Endothelial cell of umbilical vein (primary cell): ENCODE measurements at regions not wholly inside any gene's neighbourhood (a gene's known extent, or its start where the extent isn't known, plus 50 kb on each side); places are given as distances from the start of the nearest gene placed in this dataset.

Experiments
- BruUV-seq: library from RNA; stranded (reverse); fragments of 400-500 nt; replicated peaks from 2 replicates; lab custom pipeline; 2021; lab: Mats Ljungman, UMichigan
- CTCF ChIA-PET: fragments of 300-600, 350-600 bp; sonication (Branson Sonifier 250); formaldehyde crosslinking; loops from one replicate; lab custom pipeline; 2021; ENCODE audit warnings: antibody characterized with exemption, inconsistent platforms; lab: Charles Lee
- POLR2A ChIA-PET: fragments of 300-600, 350-600 bp; sonication (Branson Sonifier 250); formaldehyde crosslinking; loops from one replicate; lab custom pipeline; 2021; ENCODE audit warnings: antibody characterized with exemption, inconsistent platforms; lab: Charles Lee
- DNase-seq: peaks from one replicate; pipeline ENCODE4 v3.0.0-alpha.2; 2011; ENCODE audit warnings: low read depth, low spot score
- FAIRE-seq: peaks from 2 replicates; lab custom pipeline; 2011; peaks lifted over from hg19 to GRCh38; lab: Jason Lieb, UNC
- H2AFZ ChIP-seq: 2 replicates; pipeline ENCODE4 v1.6.0; 2012; ENCODE audit warnings: low read depth, low read length, control low read depth, inconsistent platforms
- H3K27ac ChIP-seq: 2 replicates; pipeline ENCODE4 v1.5.1; 2011; ENCODE audit warnings: low read depth, mild to moderate bottlenecking, control low read depth, low read length, moderate library complexity; ENCODE audit not compliant: insufficient read depth
- H3K27me3 ChIP-seq, 2 experiments: 2 replicates each; pipeline versions ENCODE4 v1.6.0 to v1.6.1; 2011; ENCODE audit warnings: low read length in 2 of 2, mixed read lengths in 1 of 2; ENCODE audit not compliant: control insufficient read depth in 2 of 2, insufficient read depth in 2 of 2
- H3K36me3 ChIP-seq, 2 experiments: 2 replicates in 1 of 2; 3 replicates in 1 of 2; pipeline ENCODE4 v1.5.1; 2011; ENCODE audit warnings: low read length in 2 of 2, mild to moderate bottlenecking in 1 of 2, moderate library complexity in 1 of 2; ENCODE audit not compliant: control insufficient read depth in 2 of 2, insufficient read depth in 2 of 2; ENCODE audit errors: extremely low read depth in 1 of 2
- H3K4me1 ChIP-seq: 3 replicates; pipeline ENCODE4 v1.5.1; 2011; ENCODE audit warnings: mild to moderate bottlenecking, low read length; ENCODE audit not compliant: control insufficient read depth, insufficient read depth; ENCODE audit errors: extremely low read depth
- H3K4me2 ChIP-seq: 2 replicates; pipeline ENCODE4 v1.6.1; 2011; ENCODE audit warnings: low read length, control low read depth, mixed read lengths; ENCODE audit not compliant: insufficient read depth
- H3K4me3 ChIP-seq, 3 experiments: fragments of 200-600 bp in 1 of 3; sonication (generic), shearing (Covaris generic) in 1 of 3; replicated peaks in 1 of 3; 2 replicates each; pipeline ENCODE4 v1.5.1; 2011 to 2016; ENCODE audit warnings: control low read depth in 3 of 3, low read length in 3 of 3, mild to moderate bottlenecking in 2 of 3, inconsistent platforms in 1 of 3, low read depth in 1 of 3, moderate library complexity in 1 of 3; ENCODE audit not compliant: insufficient read depth in 1 of 3
- H3K79me2 ChIP-seq: 2 replicates; pipeline ENCODE4 v1.6.0; 2012; ENCODE audit warnings: low read length, inconsistent platforms; ENCODE audit not compliant: control insufficient read depth, insufficient read depth
- H3K9ac ChIP-seq: replicated peaks from 2 replicates; pipeline ENCODE3; 2011; ENCODE audit warnings: low read length, control low read depth; ENCODE audit not compliant: insufficient read depth; ENCODE audit errors: extremely low read depth
- H3K9me1 ChIP-seq: replicated peaks from 3 replicates; pipeline ENCODE4 v1.6.0; 2011; ENCODE audit warnings: mild to moderate bottlenecking, low read length; ENCODE audit not compliant: control insufficient read depth, insufficient read depth; ENCODE audit errors: extremely low read depth
- H3K9me3 ChIP-seq: replicated peaks from 2 replicates; pipeline ENCODE4 v1.5.1; 2012; ENCODE audit warnings: low read length, inconsistent platforms; ENCODE audit not compliant: control insufficient read depth, insufficient read depth
- H4K20me1 ChIP-seq: replicated peaks from 2 replicates; pipeline ENCODE3; 2011; ENCODE audit warnings: mild to moderate bottlenecking, low read length; ENCODE audit not compliant: control insufficient read depth, insufficient read depth; ENCODE audit errors: extremely low read depth
- CTCF ChIP-seq, 2 donors: IDR thresholded peaks; 1 replicate in 1 of 2; 2 replicates in 1 of 2; pipeline ENCODE4 v1.5.1; 2011; ENCODE audit warnings: low read length in 2 of 2, mild to moderate bottlenecking in 2 of 2, moderate library complexity in 2 of 2, control low read depth in 1 of 2, inconsistent platforms in 1 of 2, low read depth in 1 of 2; ENCODE audit not compliant: insufficient read depth in 1 of 2; ENCODE audit errors: extremely low read depth in 1 of 2
- EZH2 ChIP-seq: IDR thresholded peaks from 2 replicates; pipeline ENCODE4 v1.6.1; 2012; ENCODE audit warnings: borderline replicate concordance, low read depth, mild to moderate bottlenecking, moderate library complexity, low read length, inconsistent platforms; ENCODE audit not compliant: severe bottlenecking
- FOS ChIP-seq: IDR thresholded peaks from 2 replicates; pipeline ENCODE4 v1.6.1; 2011; ENCODE audit warnings: mild to moderate bottlenecking, low read length, moderate library complexity, borderline replicate concordance; ENCODE audit not compliant: insufficient read depth
- GATA2 ChIP-seq: IDR thresholded peaks from 2 replicates; pipeline ENCODE4 v1.7.0; 2011; ENCODE audit warnings: low read depth, mild to moderate bottlenecking, moderate library complexity, mixed read lengths, low read length; ENCODE audit not compliant: insufficient read length, insufficient read depth
- JUN ChIP-seq: IDR thresholded peaks from 2 replicates; pipeline ENCODE4 v1.6.1; 2011; ENCODE audit warnings: borderline replicate concordance, low read depth; ENCODE audit not compliant: insufficient read length, insufficient read depth
- MAX ChIP-seq: IDR thresholded peaks from 2 replicates; pipeline ENCODE4 v1.6.1; 2011; ENCODE audit not compliant: insufficient read depth, insufficient read length
- MYC ChIP-seq: IDR thresholded peaks from one replicate; pipeline ENCODE4 v1.6.1; 2011; ENCODE audit warnings: mild to moderate bottlenecking, low read depth, low read length
- POLR2A ChIP-seq: IDR thresholded peaks from 2 replicates; pipeline ENCODE4 v1.6.1; 2012; ENCODE audit warnings: low read depth, mild to moderate bottlenecking, control low read depth, low read length
- POLR2AphosphoS5 ChIP-seq: IDR thresholded peaks from 2 replicates; pipeline ENCODE4 v1.6.1; 2012; ENCODE audit warnings: low read depth, mild to moderate bottlenecking, control low read depth, low read length, moderate library complexity; ENCODE audit not compliant: insufficient read depth
- dilution Hi-C: fragments of 300-500 bp; cut with MboI; formaldehyde crosslinking; loops from one replicate; pipeline ENCODE4 v1.15.0; 2019; ENCODE audit warnings: low sequenced_read_pairs; ENCODE audit not compliant: extremely low pct_ligation_motif_present
- intact Hi-C: fragments of 100-400 bp; cut with micrococcal nuclease; formaldehyde crosslinking; loops from one replicate; pipeline ENCODE4 v1.10.0; 2022

- no peak overlapping the region for H3K4me3 ChIP-seq
- H3K9me1 ChIP-seq = no peaks in the 10 kb centered on the region
- no peaks in the 10 kb centered on the region for H3K4me1 ChIP-seq
- POLR2A ChIA-PET = no interaction called here
- no peak overlapping the region for H3K27ac ChIP-seq
- BruUV-seq = no TSS peak
- no peaks in the 10 kb centered on the region for H3K36me3 ChIP-seq
- no peaks in the 10 kb centered on the region for H3K79me2 ChIP-seq
- dilution Hi-C loops = no loop called here
- H3K27me3 ChIP-seq = no peaks in the 10 kb centered on the region
- H3K9ac ChIP-seq = no peak overlapping the region
- CTCF ChIA-PET = interaction anchor here (1.2 kb wide), 1 partner anchor 9 kb away, joined by 3 read pairs; no protein-coding TSS in a partner anchor
- no peak overlapping the region for H2AFZ ChIP-seq
- TF ChIP-seq POLR2A (no peak), JUN (no peak), POLR2AphosphoS5 (no peak), MYC (no peak), GATA2 (no peak), MAX (no peak), EZH2 (no peak), FOS (no peak), CTCF (IDR thresholded peaks at IDR 0.05; ENCODE audit: extremely low read depth in 1 of 2, insufficient read depth in 1 of 2, low read depth in 1 of 2, low read length in 2 of 2) (no peak)
- no peaks in the 10 kb centered on the region for H4K20me1 ChIP-seq
- DNase-seq (no peak), FAIRE-seq (no peak)
- peaks cover 2% of the 10 kb centered on the region for H3K9me3 ChIP-seq
- intact Hi-C loops = no loop called here
- H3K4me2 ChIP-seq = no peak overlapping the region
Measured at GRCh38 chr7:9955138-9955537, 1018.5 kb upstream of the PHF14 start.
